Femur (tissue), 1 donor: ENCODE measurements at regions not wholly inside any gene's neighbourhood (a gene's known extent, or its start where the extent isn't known, plus 50 kb on each side); places are given as distances from the start of the nearest gene placed in this dataset.

Experiments used
- DNase-seq: peaks from one replicate; pipeline ENCODE4 v3.0.0-alpha.2; 2017

DNA sequence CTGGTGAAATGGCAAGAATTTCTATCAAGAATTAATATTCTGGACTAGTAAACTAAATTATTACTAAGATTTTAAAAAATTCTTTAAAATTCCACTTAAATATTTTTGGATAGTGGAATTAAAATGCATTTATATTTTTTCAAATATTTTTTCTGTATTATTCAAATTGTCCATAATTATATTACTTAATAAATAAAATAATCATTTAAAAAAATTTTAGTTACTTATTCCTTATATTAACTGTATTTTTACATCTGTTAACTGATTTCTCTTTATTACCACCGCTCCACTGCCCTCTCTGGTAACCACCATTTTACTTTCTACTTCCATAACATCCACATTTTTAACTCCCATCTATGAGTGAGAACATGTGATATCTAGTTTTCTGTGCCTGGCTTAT lies 828.4 kb downstream of the VGLL3 start:
- DNase-seq: no peak

DNA sequence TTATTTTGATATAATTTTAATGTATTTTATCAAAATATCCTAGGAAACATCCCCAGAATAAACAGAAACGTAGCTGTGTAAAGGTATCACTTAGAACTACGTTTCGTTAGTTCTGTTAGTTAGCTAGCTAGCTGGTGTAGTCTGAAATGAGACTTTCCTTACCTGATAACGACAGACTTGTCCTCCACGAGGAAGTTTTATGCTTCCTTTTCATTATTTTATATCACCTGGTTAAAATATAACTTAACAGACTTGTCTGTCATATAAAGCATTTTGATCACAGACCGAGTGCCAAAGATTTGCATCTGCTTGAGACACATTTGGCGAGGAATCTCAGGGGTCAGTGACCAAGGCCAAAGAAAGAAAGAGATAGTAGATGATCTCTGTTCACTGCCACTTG lies 829.5 kb downstream of the VGLL3 start:
- DNase-seq: no peak

DNA sequence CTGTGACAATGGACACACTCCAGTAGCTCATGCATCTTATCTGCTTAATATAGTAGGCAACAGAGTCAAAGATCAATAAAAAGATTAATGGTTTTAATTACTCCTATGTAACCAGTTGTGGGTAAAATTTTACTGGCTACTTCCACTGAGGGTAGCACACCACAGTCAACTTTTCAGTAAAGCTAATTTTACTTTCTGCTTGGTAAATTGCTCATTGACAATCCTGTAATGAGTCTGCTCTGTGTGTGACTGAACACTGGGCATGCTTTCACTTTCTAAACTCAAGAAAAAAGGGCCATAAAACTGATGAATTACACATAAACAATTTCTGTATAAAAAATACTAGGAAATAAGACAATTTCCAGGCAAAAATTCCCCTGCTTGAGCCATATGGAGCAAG lies 838.3 kb downstream of the VGLL3 start:
- DNase-seq: no peak

DNA sequence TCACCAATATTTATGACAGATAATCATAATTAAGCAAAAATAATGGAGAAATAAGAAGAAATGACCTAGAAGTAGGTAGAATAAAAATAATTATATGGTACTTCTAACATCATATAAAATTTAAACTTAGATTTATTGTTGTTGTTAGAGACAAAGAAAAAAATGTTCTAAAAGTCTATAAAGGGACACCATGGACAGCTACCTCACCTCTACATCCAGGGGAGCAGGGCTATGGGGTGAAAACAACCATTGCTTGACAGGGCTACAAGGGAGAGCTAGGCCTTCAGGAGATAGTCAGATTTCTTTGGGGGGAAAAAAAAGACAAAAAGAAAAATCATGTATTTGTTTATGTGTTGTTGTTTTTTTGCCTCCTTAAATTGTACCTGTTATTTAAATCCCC lies 841.9 kb downstream of the VGLL3 start:
- DNase-seq: no peak

DNA sequence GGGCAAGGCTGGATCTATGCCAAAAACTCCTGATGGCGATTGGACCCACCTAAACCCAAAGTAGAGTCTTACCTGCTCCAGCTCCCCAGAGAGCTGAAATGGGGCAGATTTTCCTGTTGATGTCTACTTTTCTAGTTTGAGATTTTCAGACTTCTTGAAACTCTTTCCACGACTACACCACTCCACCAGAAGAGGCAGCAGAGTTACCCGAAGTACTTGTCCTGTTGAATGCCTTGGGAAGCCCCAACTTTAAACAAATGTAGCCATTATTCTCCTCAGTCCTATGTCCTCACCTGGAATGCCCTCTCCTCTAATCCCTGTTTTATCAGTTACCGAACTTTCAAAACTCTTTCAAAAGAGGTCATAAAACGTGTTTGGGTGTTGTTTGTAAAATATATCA lies 843.8 kb downstream of the VGLL3 start:
- no peak for DNase-seq

DNA sequence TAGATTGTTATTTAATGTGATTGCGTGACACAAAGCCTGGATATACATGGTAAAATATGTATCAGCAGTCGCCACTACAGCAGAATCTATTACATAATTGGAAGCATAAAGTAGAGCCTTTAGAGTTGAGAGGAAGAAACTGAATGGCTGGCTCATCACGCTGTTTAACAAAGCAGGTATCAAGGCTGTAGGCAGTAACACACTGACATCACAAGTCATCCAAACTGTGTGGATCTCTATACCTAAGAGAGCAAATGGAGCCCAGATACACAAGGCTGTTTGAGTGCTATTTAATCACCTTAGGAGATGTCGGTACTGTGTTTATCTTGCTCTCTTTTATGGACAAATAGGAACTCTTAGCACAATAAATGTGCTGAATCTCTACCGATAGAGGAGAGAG lies 864.4 kb downstream of the VGLL3 start:
- no peak for DNase-seq
